ENCODE measurements at regions not wholly inside any gene's neighbourhood (a gene's known extent, or its start where the extent isn't known, plus 50 kb on each side); places are given as distances from the start of the nearest gene placed in this dataset.
"Not testable (repeated sequence)": the region's sequence is repeated elsewhere in the genome, so short reads cannot be mapped to it uniquely, and the experiment has no call there.

- intact Hi-C loops (cut with DNase I) = no loop called here
Observed at GRCh38 chr1:208344202-208344857, 100.1 kb upstream of the PLXNA2 start.

GRCh38 chr1:208347191-208347590 lies 103.0 kb upstream of the PLXNA2 start:
- no peak for DNase-seq
- intact Hi-C loops (cut with DNase I) = no loop called here

More at GRCh38 chr1:208344202-208344857, 100.1 kb upstream of the PLXNA2 start:
- no peak for DNase-seq

GRCh38 chr1:208349694-208350330 lies 105.6 kb upstream of the PLXNA2 start:
- DNase-seq = no peak

GRCh38 chr1:208350815-208351214 lies 106.6 kb upstream of the PLXNA2 start:
- intact Hi-C loops (cut with DNase I) = no loop called here

More at GRCh38 chr1:208349694-208350330, 105.6 kb upstream of the PLXNA2 start:
- intact Hi-C loops (cut with DNase I) = no loop called here

GRCh38 chr1:208351838-208352237 lies 107.7 kb upstream of the PLXNA2 start:
- DNase-seq = no peak
- intact Hi-C loops (cut with DNase I) = no loop called here

More at GRCh38 chr1:208350815-208351214, 106.6 kb upstream of the PLXNA2 start:
- DNase-seq = no peak

GRCh38 chr1:208353797-208354196 lies 109.6 kb upstream of the PLXNA2 start:
- DNase-seq; intact Hi-C loops (cut with DNase I): not testable (repeated sequence)

- DNase-seq = no peak
- intact Hi-C loops (cut with DNase I) = no loop called here
Observed at GRCh38 chr1:208357644-208358507, 113.7 kb upstream of the PLXNA2 start.

- intact Hi-C loops (cut with DNase I) = no loop called here
- no peak for DNase-seq
Observed at GRCh38 chr1:208358651-208359050, 114.5 kb upstream of the PLXNA2 start.

- intact Hi-C loops (cut with DNase I) = no loop called here
- no peak for DNase-seq
Observed at GRCh38 chr1:208362011-208362410, 117.8 kb upstream of the PLXNA2 start.

- intact Hi-C loops (cut with DNase I) = no loop called here
- DNase-seq = no peak
Observed at GRCh38 chr1:208366559-208366958, 122.4 kb upstream of the PLXNA2 start.

GRCh38 chr1:208369045-208369444 lies 124.9 kb upstream of the PLXNA2 start:
- no peak for DNase-seq
- intact Hi-C loops (cut with DNase I) = no loop called here

- DNase-seq = no peak
- intact Hi-C loops (cut with DNase I) = no loop called here
Observed at GRCh38 chr1:208369658-208370057, 125.5 kb upstream of the PLXNA2 start.

GRCh38 chr1:208374391-208374941 lies 130.3 kb upstream of the PLXNA2 start:
- intact Hi-C loops (cut with DNase I) = no loop called here
- no peak for DNase-seq

GRCh38 chr1:208381481-208381880 lies 137.3 kb upstream of the PLXNA2 start:
- DNase-seq = peak in 1 of 10 donors; percentile 42
- intact Hi-C loops (cut with DNase I) = no loop called here

- DNase-seq = no peak
- intact Hi-C loops (cut with DNase I) = no loop called here
Observed at GRCh38 chr1:208387908-208388811, 144.0 kb upstream of the PLXNA2 start.

GRCh38 chr1:208393416-208393815 lies 149.2 kb upstream of the PLXNA2 start:
- intact Hi-C loops (cut with DNase I) = no loop called here
- no peak for DNase-seq

GRCh38 chr1:208393826-208394225 lies 149.6 kb upstream of the PLXNA2 start:
- intact Hi-C loops (cut with DNase I) = no loop called here
- DNase-seq = no peak

- no peak for DNase-seq
- intact Hi-C loops (cut with DNase I) = no loop called here
Observed at GRCh38 chr1:208397286-208397685, 153.1 kb upstream of the PLXNA2 start.

- intact Hi-C loops (cut with DNase I) = no loop called here
Observed at GRCh38 chr1:208405014-208405413, 160.8 kb upstream of the PLXNA2 start.

GRCh38 chr1:208409176-208409575 lies 165.0 kb upstream of the PLXNA2 start:
- intact Hi-C loops (cut with DNase I) = no loop called here
- no peak for DNase-seq

More at GRCh38 chr1:208405014-208405413, 160.8 kb upstream of the PLXNA2 start:
- DNase-seq = no peak

Data from posterior cingulate gyrus (tissue), 11 donors.